Kidney epithelial cell (primary cell): ENCODE measurements at regions not wholly inside any gene's neighbourhood (a gene's known extent, or its start where the extent isn't known, plus 50 kb on each side); places are given as distances from the start of the nearest gene placed in this dataset.

Source experiments
- DNase-seq: peaks from one replicate; pipeline ENCODE4 v3.0.0-alpha.2; 2010; ENCODE audit warnings: low read depth
- H3K27me3 ChIP-seq: 2 replicates; pipeline ENCODE4 v1.6.0; 2011; ENCODE audit warnings: low read length; ENCODE audit not compliant: control insufficient read depth, insufficient read depth
- H3K36me3 ChIP-seq: 2 replicates; pipeline ENCODE4 v1.5.1; 2011; ENCODE audit warnings: low read length; ENCODE audit not compliant: control insufficient read depth, insufficient read depth
- H3K4me3 ChIP-seq: 2 replicates; pipeline ENCODE4 v1.5.1; 2011; ENCODE audit warnings: low read depth, mild to moderate bottlenecking, control low read depth, low read length
- TF ChIP-seq, protein P1 (sequence below): IDR thresholded peaks from 2 replicates; pipeline ENCODE4 v1.5.1; 2011; ENCODE audit warnings: mild to moderate bottlenecking, moderate library complexity, low read length, control low read depth, inconsistent platforms; ENCODE audit not compliant: insufficient read depth, poor library complexity, severe bottlenecking

DNA sequence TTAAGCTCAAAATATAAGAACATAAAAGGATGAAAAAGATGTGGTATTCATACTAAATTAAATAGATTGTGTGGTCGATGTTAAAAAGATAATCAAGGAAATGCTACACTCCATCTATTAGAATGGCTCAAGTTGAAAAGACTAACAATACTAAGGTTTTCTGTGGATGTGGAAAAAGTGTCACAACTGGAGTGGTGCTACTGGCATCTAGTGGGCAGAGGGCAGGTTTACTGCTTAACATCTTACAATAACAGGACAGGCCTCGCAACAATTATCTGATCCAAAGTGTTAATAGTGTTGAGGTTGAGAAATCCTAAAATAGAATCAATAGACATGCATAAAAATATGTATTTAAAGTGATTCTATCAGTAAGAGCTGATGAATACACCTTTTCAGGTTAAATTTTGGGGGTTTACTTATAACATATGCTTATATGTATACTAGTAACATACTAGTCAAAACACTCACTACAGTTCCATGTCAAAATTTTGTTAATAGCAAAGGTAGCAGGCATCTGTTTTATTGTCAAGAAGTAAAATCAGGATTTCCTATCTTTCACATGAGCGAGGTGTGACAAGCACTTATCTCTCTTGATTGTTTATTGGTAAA, 91.5 kb upstream of the TMEFF2 start:
- Histone ChIP-seq H3K27me3 (no peaks in the 10 kb centered on the region), H3K4me3 (no peak overlapping the region), H3K36me3 (no peaks in the 10 kb centered on the region)
- no peak for DNase-seq
- TF ChIP-seq, protein P1, sequence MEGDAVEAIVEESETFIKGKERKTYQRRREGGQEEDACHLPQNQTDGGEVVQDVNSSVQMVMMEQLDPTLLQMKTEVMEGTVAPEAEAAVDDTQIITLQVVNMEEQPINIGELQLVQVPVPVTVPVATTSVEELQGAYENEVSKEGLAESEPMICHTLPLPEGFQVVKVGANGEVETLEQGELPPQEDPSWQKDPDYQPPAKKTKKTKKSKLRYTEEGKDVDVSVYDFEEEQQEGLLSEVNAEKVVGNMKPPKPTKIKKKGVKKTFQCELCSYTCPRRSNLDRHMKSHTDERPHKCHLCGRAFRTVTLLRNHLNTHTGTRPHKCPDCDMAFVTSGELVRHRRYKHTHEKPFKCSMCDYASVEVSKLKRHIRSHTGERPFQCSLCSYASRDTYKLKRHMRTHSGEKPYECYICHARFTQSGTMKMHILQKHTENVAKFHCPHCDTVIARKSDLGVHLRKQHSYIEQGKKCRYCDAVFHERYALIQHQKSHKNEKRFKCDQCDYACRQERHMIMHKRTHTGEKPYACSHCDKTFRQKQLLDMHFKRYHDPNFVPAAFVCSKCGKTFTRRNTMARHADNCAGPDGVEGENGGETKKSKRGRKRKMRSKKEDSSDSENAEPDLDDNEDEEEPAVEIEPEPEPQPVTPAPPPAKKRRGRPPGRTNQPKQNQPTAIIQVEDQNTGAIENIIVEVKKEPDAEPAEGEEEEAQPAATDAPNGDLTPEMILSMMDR = peak; percentile 60

DNA sequence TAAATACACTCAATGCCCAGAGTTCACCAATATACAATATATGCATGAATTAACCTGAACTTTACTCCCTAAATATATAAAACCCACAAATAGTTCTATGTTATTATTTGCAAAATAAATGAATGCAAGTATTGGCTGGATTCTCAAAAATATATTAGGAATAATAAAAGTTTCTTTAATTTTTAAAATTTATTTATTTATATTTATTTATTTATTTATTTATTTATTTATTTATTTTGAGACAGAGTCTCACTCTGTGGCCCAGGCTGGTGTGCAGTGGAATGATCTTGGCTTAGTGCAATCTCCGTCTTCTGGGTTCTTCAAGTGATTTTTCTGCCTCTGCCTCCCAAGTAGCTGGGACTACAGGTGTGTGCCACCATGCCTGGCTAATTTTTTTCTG, 88.7 kb upstream of the TMEFF2 start:
- Histone ChIP-seq H3K36me3 (no peaks in the 10 kb centered on the region), H3K4me3 (no peak overlapping the region), H3K27me3 (no peaks in the 10 kb centered on the region)
- no peak for DNase-seq
- TF ChIP-seq, protein P1 = no peak

DNA sequence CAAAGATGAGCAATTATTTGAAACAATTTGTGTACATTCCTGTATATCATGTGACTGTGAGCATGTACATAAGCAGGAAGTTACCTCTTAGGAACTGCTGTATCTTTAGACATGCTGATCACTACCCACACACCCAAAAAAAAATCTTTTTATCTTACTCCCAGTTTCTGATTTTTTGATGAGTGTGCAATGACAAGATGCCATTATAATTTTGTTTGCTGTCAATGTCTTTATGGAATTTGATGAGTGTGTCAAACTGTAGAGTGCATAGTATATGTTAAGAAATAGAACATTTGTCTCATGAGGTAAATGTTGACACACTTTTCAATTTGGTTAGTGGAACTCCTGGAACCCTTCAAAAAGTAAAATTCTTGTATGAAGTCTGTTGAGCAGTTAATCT, 84.0 kb upstream of the TMEFF2 start:
- H3K27me3 ChIP-seq = no peaks in the 10 kb centered on the region
- no peak overlapping the region for H3K4me3 ChIP-seq
- no peak for DNase-seq
- H3K36me3 ChIP-seq = no peaks in the 10 kb centered on the region
- TF ChIP-seq, protein P1 = no peak

DNA sequence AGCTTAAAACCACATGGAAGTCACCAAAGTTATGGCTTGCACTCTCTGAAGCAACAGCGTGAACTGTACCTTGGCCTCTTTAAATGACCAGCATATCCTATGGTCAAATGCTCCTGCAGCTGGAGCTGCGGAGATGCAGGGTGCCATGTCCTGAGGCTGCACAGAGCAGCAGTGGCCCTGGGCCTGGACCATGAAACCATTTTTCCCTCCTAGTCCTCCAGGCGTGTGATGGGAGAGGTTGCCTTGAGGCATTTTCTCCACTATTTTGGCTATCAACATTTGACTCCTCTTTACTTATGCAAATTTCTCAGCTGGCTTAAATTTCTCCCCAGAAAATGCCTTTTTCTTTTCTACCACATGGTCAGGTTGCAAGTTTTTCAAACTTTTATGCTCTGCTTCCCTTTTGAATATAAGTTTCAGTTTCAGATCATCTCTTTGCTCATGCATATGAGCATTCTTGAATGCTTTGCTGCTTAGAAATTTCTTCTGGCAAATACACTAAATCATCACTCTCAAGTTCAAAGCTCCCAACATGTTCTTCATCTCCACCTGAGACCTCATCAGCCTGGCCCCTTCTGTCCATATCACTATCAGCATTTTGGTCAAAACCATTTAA, 82.9 kb upstream of the TMEFF2 start:
- no peak for DNase-seq
- no peak overlapping the region for H3K4me3 ChIP-seq
- no peaks in the 10 kb centered on the region for H3K36me3 ChIP-seq
- TF ChIP-seq, protein P1 = no peak
- no peaks in the 10 kb centered on the region for H3K27me3 ChIP-seq

DNA sequence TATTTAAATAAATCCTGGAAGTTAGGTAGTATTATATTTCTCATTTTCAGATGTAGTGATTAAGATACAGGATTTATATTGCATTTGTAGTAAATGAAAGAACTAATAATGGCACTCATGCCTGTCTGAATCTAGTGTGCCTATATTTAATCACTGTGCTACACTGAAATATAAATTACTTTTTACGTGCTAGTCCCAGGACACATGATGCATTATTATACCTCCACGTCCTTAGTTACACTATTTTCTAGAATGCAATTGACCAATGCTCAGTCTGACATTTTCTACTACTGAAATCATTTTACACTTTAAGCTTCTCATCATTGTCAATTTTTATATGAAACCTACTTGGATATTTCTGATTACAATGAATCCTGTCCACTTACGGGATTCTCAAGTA, 80.9 kb upstream of the TMEFF2 start:
- Histone ChIP-seq H3K27me3 (no peaks in the 10 kb centered on the region), H3K4me3 (no peak overlapping the region), H3K36me3 (no peaks in the 10 kb centered on the region)
- DNase-seq = no peak
- TF ChIP-seq, protein P1 = no peak

DNA sequence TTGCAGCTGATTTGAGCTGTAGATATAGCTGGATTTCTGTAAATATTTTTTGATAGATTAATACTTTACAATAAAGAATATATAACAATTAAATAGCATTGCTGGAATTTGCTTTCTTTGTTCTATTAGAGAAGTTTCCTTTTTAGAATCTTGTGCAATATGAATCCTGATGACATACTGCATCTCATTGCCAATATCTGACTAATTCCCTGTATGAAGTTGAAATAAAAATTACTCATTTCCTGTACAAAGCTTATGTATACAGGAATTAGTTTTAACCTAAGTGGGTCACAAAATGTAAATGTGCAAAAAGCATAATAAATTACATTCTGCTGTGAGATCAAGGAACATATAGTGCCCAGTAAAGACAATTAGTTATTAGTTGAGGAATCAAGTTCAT, 72.8 kb upstream of the TMEFF2 start:
- Histone ChIP-seq H3K27me3 (no peaks in the 10 kb centered on the region), H3K36me3 (no peaks in the 10 kb centered on the region), H3K4me3 (no peak overlapping the region)
- no peak for DNase-seq
- TF ChIP-seq, protein P1 = no peak
